Spinal cord (tissue), 9 donors: ENCODE measurements at regions not wholly inside any gene's neighbourhood (a gene's known extent, or its start where the extent isn't known, plus 50 kb on each side); places are given as distances from the start of the nearest gene placed in this dataset.

ENCODE experiments used
- DNase-seq, 6 donors: peaks; one replicate each; pipeline versions ENCODE4 v3.0.0 to v3.0.0-alpha.2; 2013 to 2015; ENCODE audit warnings: low spot score in 6 of 6, low read depth in 4 of 6
- H3K27ac ChIP-seq: one replicate; pipeline ENCODE4 v1.5.1; 2013; ENCODE audit warnings: low read depth, low read length, control low read depth
- H3K27me3 ChIP-seq: one replicate; pipeline ENCODE4 v1.6.1; 2013; ENCODE audit warnings: low read length; ENCODE audit not compliant: control insufficient read depth, insufficient read depth
- H3K36me3 ChIP-seq: one replicate; pipeline ENCODE4 v1.6.1; 2013; ENCODE audit warnings: low read length; ENCODE audit not compliant: control insufficient read depth, insufficient read depth
- H3K4me1 ChIP-seq: one replicate; pipeline ENCODE4 v1.6.1; 2013; ENCODE audit warnings: low read length; ENCODE audit not compliant: control insufficient read depth, insufficient read depth
- H3K4me3 ChIP-seq: one replicate; pipeline ENCODE4 v1.5.1; 2013; ENCODE audit warnings: low read depth, low read length, control low read depth
- H3K9me3 ChIP-seq: one replicate; pipeline ENCODE4 v1.6.1; 2013; ENCODE audit warnings: low read length; ENCODE audit not compliant: control insufficient read depth, insufficient read depth
- WGBS: methylation state at CpG from one replicate; pipeline ENCODE4 v1.1.5; 2013; ENCODE audit warnings: missing lambda C conversion rate; ENCODE audit not compliant: insufficient coverage; 5-methylcytosine and 5-hydroxymethylcytosine counted together
- donor health status: healthy.

DNA sequence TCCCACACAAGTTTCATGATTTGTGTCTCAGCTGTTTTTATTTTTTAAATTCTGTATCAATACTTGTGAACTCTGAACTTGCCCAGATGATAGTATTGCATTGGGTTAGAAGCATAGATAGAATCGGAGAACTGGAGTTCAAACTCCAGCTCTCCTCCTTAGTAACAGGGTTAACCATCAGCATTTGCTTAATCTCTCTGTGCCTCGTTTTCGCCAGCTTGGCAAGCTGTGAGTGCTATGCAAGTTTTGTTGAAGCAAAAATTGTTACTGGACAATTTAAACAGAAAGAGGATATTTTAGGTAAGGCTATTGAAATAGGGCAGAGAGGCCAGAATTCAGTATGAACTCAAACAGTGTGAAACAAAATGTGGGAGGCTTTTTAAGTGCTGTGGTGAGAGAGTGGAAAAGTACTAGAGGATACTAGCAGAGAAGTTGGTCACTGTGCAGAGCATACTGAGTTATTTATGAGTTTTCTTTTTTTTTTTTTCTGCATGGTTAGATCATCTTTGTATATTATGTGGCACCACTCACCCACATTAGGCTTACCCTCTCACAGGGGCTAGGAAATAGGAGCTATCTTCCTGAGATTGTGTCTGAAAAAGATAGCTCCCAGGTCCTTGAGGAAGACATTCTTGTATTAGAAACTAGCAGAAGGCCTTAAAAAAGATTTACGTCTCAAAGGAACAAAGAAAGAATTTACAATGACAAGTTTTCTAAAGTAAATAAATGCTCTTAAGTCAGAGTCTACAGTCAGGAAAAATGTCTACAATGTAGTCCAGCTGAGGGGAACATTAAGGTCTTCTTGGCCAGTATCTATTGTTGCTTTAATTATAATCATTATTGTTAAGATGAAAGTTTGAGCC is 1126.6 kb downstream of the FAT4 start:
- no peak overlapping the region for H3K4me3 ChIP-seq

DNA sequence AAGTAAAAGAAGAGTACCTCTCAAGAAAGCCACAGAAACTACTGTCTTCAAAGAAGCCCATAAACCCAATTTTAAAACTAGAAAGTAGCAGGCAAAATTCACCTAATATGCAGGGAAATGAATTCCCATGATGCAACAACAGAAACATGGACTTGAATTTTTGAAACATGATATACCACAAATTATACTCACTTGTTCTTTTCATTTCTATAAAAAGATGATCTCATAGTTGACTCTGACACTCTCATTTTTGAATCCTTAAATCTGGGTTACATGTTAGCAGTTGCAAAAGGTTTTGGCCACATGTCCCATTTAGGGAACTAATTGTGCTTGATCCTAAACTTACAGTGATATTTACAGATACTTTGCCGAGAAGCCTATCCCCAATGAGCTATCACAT is 1130.8 kb downstream of the FAT4 start:
- Histone ChIP-seq H3K4me1 (no peaks in the 10 kb centered on the region), H3K36me3 (no peaks in the 10 kb centered on the region), H3K4me3 (no peak overlapping the region), H3K27me3 (no peaks in the 10 kb centered on the region), H3K27ac (no peak overlapping the region), H3K9me3 (no peaks in the 10 kb centered on the region)
- no CpG with 5 or more reads among the region's 1 CpG for WGBS
- DNase-seq: no peak

More for the DNA sequence above, 1126.6 kb downstream of the FAT4 start:
- Histone ChIP-seq H3K4me1 (no peaks in the 10 kb centered on the region), H3K27ac (peak overlapping the region; percentile 10), H3K36me3 (no peaks in the 10 kb centered on the region), H3K27me3 (no peaks in the 10 kb centered on the region), H3K9me3 (no peaks in the 10 kb centered on the region)
- 79% methylated on average over 2 of the region's 4 CpGs for WGBS
- DNase-seq: peak in 1 of 6 donors; percentile 12

DNA sequence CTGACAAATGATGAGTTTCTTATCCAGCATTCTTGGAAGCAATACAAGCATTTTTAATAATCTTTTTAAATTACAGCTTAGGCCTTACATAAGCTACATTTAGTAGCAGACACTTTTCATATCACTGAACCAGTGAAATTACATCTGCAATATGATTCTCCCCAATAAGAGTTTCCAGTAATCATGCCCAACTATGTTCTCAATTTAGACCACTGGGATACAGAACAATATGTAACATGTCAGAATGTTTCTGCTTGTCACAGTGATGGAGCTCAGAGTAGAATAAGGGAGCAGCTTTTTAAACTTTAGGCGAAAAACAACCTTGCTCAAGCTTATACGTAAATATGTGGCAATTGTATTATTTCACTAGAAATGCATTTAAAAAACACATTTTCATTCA is 1132.2 kb downstream of the FAT4 start:
- no peaks in the 10 kb centered on the region for H3K36me3 ChIP-seq
- no peak for DNase-seq
- H3K4me1 ChIP-seq: no peaks in the 10 kb centered on the region
- H3K27me3 ChIP-seq: no peaks in the 10 kb centered on the region
- H3K9me3 ChIP-seq: no peaks in the 10 kb centered on the region
- WGBS: no CpG with 5 or more reads among the region's 2 CpGs
- H3K4me3 ChIP-seq: no peak overlapping the region
- no peak overlapping the region for H3K27ac ChIP-seq

DNA sequence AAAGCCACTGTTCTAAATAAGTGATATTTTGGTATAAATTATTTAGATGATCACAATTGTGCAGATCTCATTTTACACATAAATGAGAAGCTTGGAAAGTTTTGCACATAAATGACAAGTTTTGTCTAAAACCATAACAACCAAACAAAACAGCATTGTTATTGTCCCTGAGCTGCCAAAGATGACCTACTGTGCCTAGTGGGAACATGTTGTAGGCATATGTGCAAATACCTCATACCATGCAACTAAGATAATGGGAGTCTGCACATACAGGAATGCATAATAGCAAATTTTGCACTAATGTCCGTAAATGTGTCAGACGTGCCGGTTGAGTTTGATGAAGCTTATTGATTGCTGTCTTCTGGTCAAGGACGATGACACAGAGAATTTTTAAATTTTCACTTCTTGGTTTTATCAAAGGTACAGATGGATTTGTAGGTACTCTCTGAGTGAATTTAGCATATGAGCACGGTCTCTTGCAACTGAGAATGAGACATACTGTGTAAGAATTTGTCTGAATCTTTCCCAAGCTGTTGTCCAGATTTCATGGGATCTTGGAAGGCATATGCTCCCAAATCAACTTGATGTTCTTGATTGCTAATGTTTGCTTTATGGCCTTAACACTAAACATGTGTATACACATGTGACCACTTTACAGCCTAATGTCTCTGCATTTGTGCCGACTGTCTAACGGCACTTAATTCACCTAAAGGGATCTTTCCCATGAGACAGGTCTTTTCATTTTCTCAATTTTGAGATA is 1133.5 kb downstream of the FAT4 start:
- DNase-seq: peak in 2 of 6 donors; percentile 20 to 21
- H3K27me3 ChIP-seq: no peaks in the 10 kb centered on the region
- 83% methylated on average over 2 of the region's 7 CpGs for WGBS
- no peaks in the 10 kb centered on the region for H3K36me3 ChIP-seq
- H3K4me3 ChIP-seq: no peak overlapping the region
- H3K27ac ChIP-seq: no peak overlapping the region
- no peaks in the 10 kb centered on the region for H3K9me3 ChIP-seq
- no peaks in the 10 kb centered on the region for H3K4me1 ChIP-seq

DNA sequence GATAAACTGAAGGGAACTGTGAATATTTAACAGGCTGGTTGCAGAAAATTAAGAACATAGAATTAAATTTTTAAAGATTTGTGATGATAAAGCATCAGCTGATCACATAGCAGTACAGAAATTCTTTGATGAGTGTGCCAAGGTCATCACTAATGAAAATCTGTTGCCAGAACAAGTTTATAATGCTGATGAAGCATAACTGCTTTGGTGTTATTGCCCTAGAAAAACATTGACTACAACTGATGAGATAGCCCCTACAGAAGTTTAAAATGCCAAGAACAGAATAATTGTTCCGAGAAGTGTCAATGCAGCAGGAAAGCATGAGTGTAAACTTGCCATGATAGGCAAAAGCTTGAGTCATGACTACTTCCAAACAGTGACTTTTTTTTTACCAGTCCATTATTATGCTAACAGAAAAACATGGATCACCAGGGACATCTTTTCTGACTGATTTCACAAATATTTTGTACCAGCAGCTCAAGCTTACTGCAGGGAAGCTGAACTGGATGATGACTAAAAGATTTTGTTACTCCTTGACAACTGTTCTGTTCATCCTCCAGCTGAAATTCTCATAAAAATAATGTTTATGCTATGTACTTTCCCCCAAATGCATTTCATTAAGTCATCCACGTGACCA is 1136.6 kb downstream of the FAT4 start:
- no peak overlapping the region for H3K27ac ChIP-seq
- no peaks in the 10 kb centered on the region for H3K36me3 ChIP-seq
- H3K4me3 ChIP-seq: no peak overlapping the region
- no CpG with 5 or more reads among the region's 2 CpGs for WGBS
- DNase-seq: no peak
- no peaks in the 10 kb centered on the region for H3K4me1 ChIP-seq
- H3K9me3 ChIP-seq: no peaks in the 10 kb centered on the region
- no peaks in the 10 kb centered on the region for H3K27me3 ChIP-seq

DNA sequence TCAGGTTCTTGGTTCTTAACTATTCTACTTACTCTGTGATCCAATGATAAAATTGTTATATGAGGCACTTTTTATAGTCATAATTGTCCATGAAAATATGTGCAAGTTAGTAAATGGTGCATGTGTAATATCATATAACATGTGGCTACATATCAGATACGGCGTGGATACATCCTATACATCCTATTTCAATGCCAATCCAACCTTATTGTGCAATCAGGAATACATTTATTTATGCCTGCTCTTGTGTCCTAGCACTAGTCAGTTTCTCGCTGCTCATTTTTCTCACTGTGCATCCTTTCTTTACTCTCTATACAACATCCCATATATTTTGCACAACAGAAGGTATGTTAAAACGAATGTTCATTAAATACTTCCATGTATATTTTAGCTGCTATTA is 1141.1 kb downstream of the FAT4 start:
- WGBS: no CpG with 5 or more reads among the region's 4 CpGs
- H3K4me3 ChIP-seq: no peak overlapping the region
- no peaks in the 10 kb centered on the region for H3K4me1 ChIP-seq
- no peaks in the 10 kb centered on the region for H3K27me3 ChIP-seq
- H3K36me3 ChIP-seq: no peaks in the 10 kb centered on the region
- DNase-seq: no peak
- H3K27ac ChIP-seq: no peak overlapping the region
- H3K9me3 ChIP-seq: no peaks in the 10 kb centered on the region

DNA sequence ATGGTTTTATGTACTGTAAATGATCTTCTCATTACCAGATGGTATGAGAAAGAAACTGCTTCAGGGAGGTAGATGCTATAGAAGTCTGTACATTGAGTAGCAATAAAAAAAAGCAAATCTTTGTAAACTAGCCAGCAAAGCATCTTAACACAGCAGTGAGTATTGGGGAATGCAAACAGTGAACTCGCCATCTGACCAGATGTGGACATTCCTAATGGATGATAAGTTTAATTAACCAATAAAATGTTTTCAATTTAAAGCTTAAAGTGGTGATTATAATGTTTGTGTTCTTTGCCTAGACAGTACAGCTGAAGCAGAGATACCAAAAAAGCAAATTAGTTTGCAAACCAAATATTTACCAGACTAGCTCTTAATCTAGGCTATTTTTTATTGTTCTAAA is 1144.2 kb downstream of the FAT4 start:
- no peaks in the 10 kb centered on the region for H3K9me3 ChIP-seq
- no peak overlapping the region for H3K4me3 ChIP-seq
- peak in 1 of 6 donors; percentile 4 for DNase-seq
- WGBS: no CpG with 5 or more reads among the region's 1 CpG
- H3K27me3 ChIP-seq: no peaks in the 10 kb centered on the region
- H3K27ac ChIP-seq: no peak overlapping the region
- no peaks in the 10 kb centered on the region for H3K36me3 ChIP-seq
- H3K4me1 ChIP-seq: no peaks in the 10 kb centered on the region

DNA sequence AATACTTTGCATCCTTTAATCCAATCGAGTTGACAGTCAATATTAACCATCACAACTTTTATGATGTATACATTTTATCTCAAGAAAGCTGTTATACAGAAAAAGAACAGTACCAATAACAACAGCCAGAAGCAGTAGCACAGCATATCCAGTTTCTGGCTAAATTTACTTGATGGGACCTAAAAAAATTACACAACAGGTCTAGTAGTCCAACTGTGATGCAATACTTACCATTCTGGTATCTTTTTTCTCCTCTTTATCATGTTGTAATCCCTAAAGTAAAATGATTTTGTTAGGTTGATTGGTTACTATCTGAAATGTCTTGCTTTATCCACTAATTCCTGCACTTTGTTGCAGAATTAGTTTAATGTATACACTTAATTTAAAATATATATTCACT is 1150.6 kb downstream of the FAT4 start:
- no peak overlapping the region for H3K4me3 ChIP-seq
- H3K4me1 ChIP-seq: no peaks in the 10 kb centered on the region
- peaks cover 2% of the 10 kb centered on the region for H3K9me3 ChIP-seq
- DNase-seq: no peak
- WGBS: no CpG with 5 or more reads among the region's 1 CpG
- no peak overlapping the region for H3K27ac ChIP-seq
- H3K36me3 ChIP-seq: no peaks in the 10 kb centered on the region
- no peaks in the 10 kb centered on the region for H3K27me3 ChIP-seq

DNA sequence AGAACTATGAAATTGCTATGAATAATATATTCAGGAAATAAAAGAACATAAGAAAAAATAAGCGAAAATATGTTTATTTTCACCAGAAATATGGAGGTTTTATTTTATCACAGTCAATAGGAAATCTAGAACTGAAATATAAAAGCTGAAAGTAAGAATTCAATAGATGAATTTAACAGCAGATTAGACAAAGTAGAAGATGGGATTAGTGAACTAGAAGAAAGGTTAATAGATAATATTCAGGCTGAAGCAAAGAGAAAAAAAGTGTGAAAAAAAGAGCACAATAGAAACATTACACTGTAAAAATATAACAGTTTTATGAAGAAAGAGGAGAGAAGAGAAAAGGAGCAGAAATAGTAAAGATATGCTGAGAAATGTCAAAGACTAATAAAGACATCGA is 1152.1 kb downstream of the FAT4 start:
- H3K27ac ChIP-seq: no peak overlapping the region
- H3K36me3 ChIP-seq: no peaks in the 10 kb centered on the region
- H3K27me3 ChIP-seq: no peaks in the 10 kb centered on the region
- H3K4me1 ChIP-seq: no peaks in the 10 kb centered on the region
- DNase-seq: no peak
- H3K9me3 ChIP-seq: peaks cover 2% of the 10 kb centered on the region
- no peak overlapping the region for H3K4me3 ChIP-seq
- no CpG with 5 or more reads among the region's 2 CpGs for WGBS
